HEK293 (cell line): ENCODE measurements at regions not wholly inside any gene's neighbourhood (a gene's known extent, or its start where the extent isn't known, plus 50 kb on each side); places are given as distances from the start of the nearest gene placed in this dataset.

Experiments used
- ELK4 ChIP-seq: IDR thresholded peaks from 2 replicates; pipeline ENCODE4 v1.6.1; 2011; ENCODE audit warnings: mild to moderate bottlenecking, low read depth, low read length, borderline replicate concordance
- MEIS1 ChIP-seq: sonication (generic); formaldehyde crosslinking; IDR thresholded peaks from 2 replicates; pipeline ENCODE4 v1.8.1; 2022; ENCODE audit warnings: missing genetic modification reagents, mild to moderate bottlenecking, borderline replicate concordance
- TCF7L2 ChIP-seq: IDR thresholded peaks from 2 replicates; pipeline ENCODE4 v1.6.1; 2011; ENCODE audit warnings: low read depth, mild to moderate bottlenecking, inconsistent platforms, low read length, moderate library complexity, borderline replicate concordance
- ZBTB7A ChIP-seq: fragments of 450-650 bp; formaldehyde crosslinking; IDR thresholded peaks from 2 replicates; pipeline ENCODE4 v1.5.1; 2016; ENCODE audit warnings: low read depth, missing biosample characterization, missing genetic modification characterization
- ZNF169 ChIP-seq: fragments of 450-650 bp; formaldehyde crosslinking; IDR thresholded peaks from 2 replicates; pipeline ENCODE4 v1.5.1; 2016; ENCODE audit warnings: missing biosample characterization, missing genetic modification characterization
- ZNF24 ChIP-seq: fragments of 450-650 bp; formaldehyde crosslinking; IDR thresholded peaks from 2 replicates; pipeline ENCODE4 v1.5.1; 2016; ENCODE audit warnings: missing biosample characterization, missing genetic modification characterization
- ZNF274 ChIP-seq, 2 experiments: fragments of 200-500 bp in 1 of 2; fragments of 450-650 bp in 1 of 2; sonication (Bioruptor generic) in 1 of 2; formaldehyde crosslinking in 1 of 2; IDR thresholded peaks; 2 replicates each; pipeline versions ENCODE4 v1.5.1 to v1.6.1; 2014 to 2016; ENCODE audit warnings: borderline replicate concordance in 1 of 2, inconsistent platforms in 1 of 2, low read length in 1 of 2, missing biosample characterization in 1 of 2, missing genetic modification characterization in 1 of 2
- ZNF335 ChIP-seq: fragments of 450-650 bp; formaldehyde crosslinking; conservative IDR thresholded peaks from 2 replicates; pipeline ENCODE4 v1.5.1; 2016; ENCODE audit warnings: missing biosample characterization, missing genetic modification characterization
- ZNF785 ChIP-seq: fragments of 450-650 bp; formaldehyde crosslinking; IDR thresholded peaks from 2 replicates; pipeline ENCODE4 v1.5.1; 2016; ENCODE audit warnings: missing biosample characterization, missing genetic modification characterization
- TF ChIP-seq, protein P1 (sequence below): fragments of 450-650 bp; formaldehyde crosslinking; IDR thresholded peaks from 2 replicates; pipeline ENCODE4 v1.5.1; 2016; ENCODE audit warnings: missing biosample characterization, missing genetic modification characterization
- TF ChIP-seq, protein P2 (sequence below): fragments of 450-650 bp; formaldehyde crosslinking; IDR thresholded peaks from 2 replicates; pipeline ENCODE4 v1.5.1; 2016; ENCODE audit warnings: missing biosample characterization, missing genetic modification characterization
- TF ChIP-seq, protein P3 (sequence below): fragments of 450-650 bp; formaldehyde crosslinking; IDR thresholded peaks from 2 replicates; pipeline ENCODE4 v1.5.1; 2016; ENCODE audit warnings: missing biosample characterization, missing genetic modification characterization
- TF ChIP-seq, protein P4 (sequence below): fragments of 450-650 bp; formaldehyde crosslinking; IDR thresholded peaks from 2 replicates; pipeline ENCODE4 v1.5.1; 2016; ENCODE audit warnings: missing biosample characterization, missing genetic modification characterization

GRCh38 chr10:10826125-10826524 is 191.5 kb upstream of the CELF2 start:
- TF ChIP-seq, protein P1, sequence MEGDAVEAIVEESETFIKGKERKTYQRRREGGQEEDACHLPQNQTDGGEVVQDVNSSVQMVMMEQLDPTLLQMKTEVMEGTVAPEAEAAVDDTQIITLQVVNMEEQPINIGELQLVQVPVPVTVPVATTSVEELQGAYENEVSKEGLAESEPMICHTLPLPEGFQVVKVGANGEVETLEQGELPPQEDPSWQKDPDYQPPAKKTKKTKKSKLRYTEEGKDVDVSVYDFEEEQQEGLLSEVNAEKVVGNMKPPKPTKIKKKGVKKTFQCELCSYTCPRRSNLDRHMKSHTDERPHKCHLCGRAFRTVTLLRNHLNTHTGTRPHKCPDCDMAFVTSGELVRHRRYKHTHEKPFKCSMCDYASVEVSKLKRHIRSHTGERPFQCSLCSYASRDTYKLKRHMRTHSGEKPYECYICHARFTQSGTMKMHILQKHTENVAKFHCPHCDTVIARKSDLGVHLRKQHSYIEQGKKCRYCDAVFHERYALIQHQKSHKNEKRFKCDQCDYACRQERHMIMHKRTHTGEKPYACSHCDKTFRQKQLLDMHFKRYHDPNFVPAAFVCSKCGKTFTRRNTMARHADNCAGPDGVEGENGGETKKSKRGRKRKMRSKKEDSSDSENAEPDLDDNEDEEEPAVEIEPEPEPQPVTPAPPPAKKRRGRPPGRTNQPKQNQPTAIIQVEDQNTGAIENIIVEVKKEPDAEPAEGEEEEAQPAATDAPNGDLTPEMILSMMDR (tag by site-specific recombination): no peak
- TF ChIP-seq, protein P2, sequence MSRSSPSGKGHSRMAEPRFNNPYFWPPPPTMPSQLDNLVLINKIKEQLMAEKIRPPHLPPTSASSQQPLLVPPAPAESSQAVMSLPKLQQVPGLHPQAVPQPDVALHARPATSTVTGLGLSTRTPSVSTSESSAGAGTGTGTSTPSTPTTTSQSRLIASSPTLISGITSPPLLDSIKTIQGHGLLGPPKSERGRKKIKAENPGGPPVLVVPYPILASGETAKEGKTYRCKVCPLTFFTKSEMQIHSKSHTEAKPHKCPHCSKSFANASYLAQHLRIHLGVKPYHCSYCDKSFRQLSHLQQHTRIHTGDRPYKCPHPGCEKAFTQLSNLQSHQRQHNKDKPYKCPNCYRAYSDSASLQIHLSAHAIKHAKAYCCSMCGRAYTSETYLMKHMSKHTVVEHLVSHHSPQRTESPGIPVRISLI (tag by site-specific recombination): no peak
- TF ChIP-seq MEIS1 (CRISPR knock-in tag): no peak
- no peak for TF ChIP-seq ZNF24 (tag by site-specific recombination)
- TF ChIP-seq ZNF169 (tag by site-specific recombination): no peak
- TF ChIP-seq, protein P3, sequence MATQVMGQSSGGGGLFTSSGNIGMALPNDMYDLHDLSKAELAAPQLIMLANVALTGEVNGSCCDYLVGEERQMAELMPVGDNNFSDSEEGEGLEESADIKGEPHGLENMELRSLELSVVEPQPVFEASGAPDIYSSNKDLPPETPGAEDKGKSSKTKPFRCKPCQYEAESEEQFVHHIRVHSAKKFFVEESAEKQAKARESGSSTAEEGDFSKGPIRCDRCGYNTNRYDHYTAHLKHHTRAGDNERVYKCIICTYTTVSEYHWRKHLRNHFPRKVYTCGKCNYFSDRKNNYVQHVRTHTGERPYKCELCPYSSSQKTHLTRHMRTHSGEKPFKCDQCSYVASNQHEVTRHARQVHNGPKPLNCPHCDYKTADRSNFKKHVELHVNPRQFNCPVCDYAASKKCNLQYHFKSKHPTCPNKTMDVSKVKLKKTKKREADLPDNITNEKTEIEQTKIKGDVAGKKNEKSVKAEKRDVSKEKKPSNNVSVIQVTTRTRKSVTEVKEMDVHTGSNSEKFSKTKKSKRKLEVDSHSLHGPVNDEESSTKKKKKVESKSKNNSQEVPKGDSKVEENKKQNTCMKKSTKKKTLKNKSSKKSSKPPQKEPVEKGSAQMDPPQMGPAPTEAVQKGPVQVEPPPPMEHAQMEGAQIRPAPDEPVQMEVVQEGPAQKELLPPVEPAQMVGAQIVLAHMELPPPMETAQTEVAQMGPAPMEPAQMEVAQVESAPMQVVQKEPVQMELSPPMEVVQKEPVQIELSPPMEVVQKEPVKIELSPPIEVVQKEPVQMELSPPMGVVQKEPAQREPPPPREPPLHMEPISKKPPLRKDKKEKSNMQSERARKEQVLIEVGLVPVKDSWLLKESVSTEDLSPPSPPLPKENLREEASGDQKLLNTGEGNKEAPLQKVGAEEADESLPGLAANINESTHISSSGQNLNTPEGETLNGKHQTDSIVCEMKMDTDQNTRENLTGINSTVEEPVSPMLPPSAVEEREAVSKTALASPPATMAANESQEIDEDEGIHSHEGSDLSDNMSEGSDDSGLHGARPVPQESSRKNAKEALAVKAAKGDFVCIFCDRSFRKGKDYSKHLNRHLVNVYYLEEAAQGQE (tag by site-specific recombination): no peak
- no peak for TF ChIP-seq ZNF274 (IDR thresholded peaks at IDR 0.05; ENCODE audit: low read length)
- TF ChIP-seq ZNF274 (tag by site-specific recombination; IDR thresholded peaks at IDR 0.05; ENCODE audit: borderline replicate concordance): no peak
- TF ChIP-seq ELK4: no peak
- TF ChIP-seq TCF7L2: no peak
- no peak for TF ChIP-seq ZNF785 (tag by site-specific recombination)
- TF ChIP-seq, protein P4, sequence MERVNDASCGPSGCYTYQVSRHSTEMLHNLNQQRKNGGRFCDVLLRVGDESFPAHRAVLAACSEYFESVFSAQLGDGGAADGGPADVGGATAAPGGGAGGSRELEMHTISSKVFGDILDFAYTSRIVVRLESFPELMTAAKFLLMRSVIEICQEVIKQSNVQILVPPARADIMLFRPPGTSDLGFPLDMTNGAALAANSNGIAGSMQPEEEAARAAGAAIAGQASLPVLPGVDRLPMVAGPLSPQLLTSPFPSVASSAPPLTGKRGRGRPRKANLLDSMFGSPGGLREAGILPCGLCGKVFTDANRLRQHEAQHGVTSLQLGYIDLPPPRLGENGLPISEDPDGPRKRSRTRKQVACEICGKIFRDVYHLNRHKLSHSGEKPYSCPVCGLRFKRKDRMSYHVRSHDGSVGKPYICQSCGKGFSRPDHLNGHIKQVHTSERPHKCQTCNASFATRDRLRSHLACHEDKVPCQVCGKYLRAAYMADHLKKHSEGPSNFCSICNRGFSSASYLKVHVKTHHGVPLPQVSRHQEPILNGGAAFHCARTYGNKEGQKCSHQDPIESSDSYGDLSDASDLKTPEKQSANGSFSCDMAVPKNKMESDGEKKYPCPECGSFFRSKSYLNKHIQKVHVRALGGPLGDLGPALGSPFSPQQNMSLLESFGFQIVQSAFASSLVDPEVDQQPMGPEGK (tag by site-specific recombination): no peak
- no peak for TF ChIP-seq ZNF335 (tag by site-specific recombination)
- no peak for TF ChIP-seq ZBTB7A (tag by site-specific recombination)
